ENCODE measurements at regions not wholly inside any gene's neighbourhood (a gene's known extent, or its start where the extent isn't known, plus 50 kb on each side); places are given as distances from the start of the nearest gene placed in this dataset.

GRCh38 chr9:127553793-127554192 lies 58.3 kb upstream of the STXBP1 start:
- DNase-seq, result no peak

- no peak for DNase-seq
Observed at GRCh38 chr9:127554966-127555839, 56.9 kb upstream of the STXBP1 start.

- peak; percentile 79 for DNase-seq
Observed at GRCh38 chr9:127555840-127556820, 55.9 kb upstream of the STXBP1 start.

GRCh38 chr9:127556871-127557270 lies 55.2 kb upstream of the STXBP1 start:
- DNase-seq, result no peak

GRCh38 chr9:127557466-127557869 lies 54.6 kb upstream of the STXBP1 start:
- peak; percentile 79 for DNase-seq

GRCh38 chr9:127557998-127558546 lies 54.0 kb upstream of the STXBP1 start:
- peak; percentile 69 for DNase-seq

- no peak for DNase-seq
Observed at GRCh38 chr9:127558581-127559246, 53.4 kb upstream of the STXBP1 start.

- DNase-seq, result no peak
Observed at GRCh38 chr9:127559247-127559680, 52.8 kb upstream of the STXBP1 start.

GRCh38 chr9:127561491-127562278 lies 50.4 kb upstream of the STXBP1 start:
- peak; percentile 89 for DNase-seq

All from femur (tissue), 1 donor.